ENCODE measurements at regions not wholly inside any gene's neighbourhood (a gene's known extent, or its start where the extent isn't known, plus 50 kb on each side); places are given as distances from the start of the nearest gene placed in this dataset.

- TF ChIP-seq RAD21 (IDR thresholded peaks at IDR 0.05; ENCODE audit: low read length) (no peak), SIN3A (IDR thresholded peaks at IDR 0.05; ENCODE audit: borderline replicate concordance, low read depth, low read length) (no peak), GABPA (IDR thresholded peaks at IDR 0.05; ENCODE audit: low read depth) (no peak), CHD2 (IDR thresholded peaks at IDR 0.05; ENCODE audit: low read length, partially characterized antibody) (peak; percentile 23), RFX5 (IDR thresholded peaks at IDR 0.05; ENCODE audit: low read length) (0 out of 2 replicates have a peak, but pooled peaks have one; percentile 20), PBX3 (IDR thresholded peaks at IDR 0.05) (no peak)
Measured at GRCh38 chr12:11991604-11992003, 79.1 kb upstream of the BCL2L14 start.
